HG03432 (cell line): ENCODE measurements at regions not wholly inside any gene's neighbourhood (a gene's known extent, or its start where the extent isn't known, plus 50 kb on each side); places are given as distances from the start of the nearest gene placed in this dataset.

Experiments
- ATAC-seq: cut with Tn5 transposase; IDR thresholded peaks from one replicate; pipeline ENCODE4 v1.9.1; 2021; ENCODE audit warnings: mild to moderate bottlenecking, moderate library complexity; ENCODE audit not compliant: unreplicated experiment

GRCh38 chr6:74134327-74134726, 438.3 kb downstream of the CD109 start:
- no peak for ATAC-seq

GRCh38 chr6:74133073-74133472, 437.1 kb downstream of the CD109 start:
- no peak for ATAC-seq

GRCh38 chr6:74130641-74131040, 434.6 kb downstream of the CD109 start:
- ATAC-seq, result no peak

GRCh38 chr6:74128536-74128935, 432.5 kb downstream of the CD109 start:
- no peak for ATAC-seq

- ATAC-seq, result no peak
Observed at GRCh38 chr6:74117113-74117512, 421.1 kb downstream of the CD109 start.

- no peak for ATAC-seq
Observed at GRCh38 chr6:74115674-74116073, 419.7 kb downstream of the CD109 start.

GRCh38 chr6:74114428-74114827, 418.4 kb downstream of the CD109 start:
- ATAC-seq, result peak; percentile 58

GRCh38 chr6:74113901-74114300, 417.9 kb downstream of the CD109 start:
- ATAC-seq, result no peak

- ATAC-seq, result no peak
Observed at GRCh38 chr6:74103417-74103816, 407.4 kb downstream of the CD109 start.

- no peak for ATAC-seq
Observed at GRCh38 chr6:74100719-74101287, 404.8 kb downstream of the CD109 start.

- no peak for ATAC-seq
Observed at GRCh38 chr6:74096329-74096728, 400.3 kb downstream of the CD109 start.

GRCh38 chr6:74093361-74093760, 397.4 kb downstream of the CD109 start:
- no peak for ATAC-seq

- ATAC-seq, result no peak
Observed at GRCh38 chr6:74091794-74092157, 395.8 kb downstream of the CD109 start.

GRCh38 chr6:74091136-74091793, 395.3 kb downstream of the CD109 start:
- ATAC-seq, result peak; percentile 83

GRCh38 chr6:74087899-74088298, 391.9 kb downstream of the CD109 start:
- ATAC-seq, result no peak

- ATAC-seq, result no peak
Observed at GRCh38 chr6:74075896-74076295, 379.9 kb downstream of the CD109 start.

- no peak for ATAC-seq
Observed at GRCh38 chr6:74075323-74075722, 379.3 kb downstream of the CD109 start.

GRCh38 chr6:74074645-74075044, 378.6 kb downstream of the CD109 start:
- ATAC-seq, result no peak

- no peak for ATAC-seq
Observed at GRCh38 chr6:74073999-74074398, 378.0 kb downstream of the CD109 start.

GRCh38 chr6:74073429-74073828, 377.4 kb downstream of the CD109 start:
- ATAC-seq, result no peak

GRCh38 chr6:74071214-74071613, 375.2 kb downstream of the CD109 start:
- no peak for ATAC-seq

- no peak for ATAC-seq
Observed at GRCh38 chr6:74070711-74071110, 374.7 kb downstream of the CD109 start.

GRCh38 chr6:74070091-74070490, 374.1 kb downstream of the CD109 start:
- ATAC-seq, result no peak
